Astrocyte of the spinal cord (primary cell): ENCODE measurements at regions not wholly inside any gene's neighbourhood (a gene's known extent, or its start where the extent isn't known, plus 50 kb on each side); places are given as distances from the start of the nearest gene placed in this dataset.

Experiments used
- DNase-seq: peaks from one replicate; pipeline ENCODE4 v3.0.0; 2011; ENCODE audit warnings: low read depth, low spot score
- H3K4me3 ChIP-seq: 2 replicates; pipeline ENCODE4 v1.5.1; 2011; ENCODE audit warnings: low read depth, mild to moderate bottlenecking, low read length, moderate library complexity
- CTCF ChIP-seq: IDR thresholded peaks from 2 replicates; pipeline ENCODE4 v1.5.1; 2012; ENCODE audit warnings: low read depth, mild to moderate bottlenecking, low read length, inconsistent platforms
- in situ Hi-C: cut with HindIII; loops from 2 replicates; pipeline ENCODE4 v1.10.0; 2017; ENCODE audit warnings: low sequenced_read_pairs

DNA sequence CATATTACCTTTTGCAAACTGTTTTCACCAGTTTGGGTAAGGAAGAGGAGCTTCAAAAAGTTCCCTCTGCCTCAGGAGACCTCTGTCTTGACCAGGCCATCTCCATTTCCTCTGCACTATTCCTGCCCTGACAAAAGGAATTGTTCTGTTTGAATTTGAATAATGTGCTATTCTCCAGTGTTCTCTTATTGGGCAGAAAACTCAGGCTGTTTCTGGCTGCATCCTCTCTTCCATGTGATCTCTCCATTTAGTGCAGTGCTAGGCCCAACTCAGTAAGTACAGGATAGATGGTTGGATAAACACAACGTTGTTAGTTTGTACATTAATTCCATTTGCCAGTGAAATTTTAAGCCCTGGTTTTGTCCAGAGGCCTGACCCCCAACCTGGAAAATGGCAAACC is 102.2 kb upstream of the CELF4 start:
- in situ Hi-C loops = no loop called here
- no peak overlapping the region for H3K4me3 ChIP-seq
- no peak for TF ChIP-seq CTCF
- no peak for DNase-seq

- in situ Hi-C loops = no loop called here
- H3K4me3 ChIP-seq = no peak overlapping the region
- no peak for TF ChIP-seq CTCF
- no peak for DNase-seq
Observed at GRCh38 chr18:37666991-37667390, 101.4 kb upstream of the CELF4 start.

GRCh38 chr18:37666451-37666850 is 100.9 kb upstream of the CELF4 start:
- no peak overlapping the region for H3K4me3 ChIP-seq
- in situ Hi-C loops = no loop called here

GRCh38 chr18:37665346-37665745 is 99.7 kb upstream of the CELF4 start:
- in situ Hi-C loops = no loop called here
- no peak for DNase-seq
- TF ChIP-seq CTCF = no peak
- H3K4me3 ChIP-seq = no peak overlapping the region

More at GRCh38 chr18:37666451-37666850, 100.9 kb upstream of the CELF4 start:
- TF ChIP-seq CTCF = no peak
- DNase-seq = no peak

DNA sequence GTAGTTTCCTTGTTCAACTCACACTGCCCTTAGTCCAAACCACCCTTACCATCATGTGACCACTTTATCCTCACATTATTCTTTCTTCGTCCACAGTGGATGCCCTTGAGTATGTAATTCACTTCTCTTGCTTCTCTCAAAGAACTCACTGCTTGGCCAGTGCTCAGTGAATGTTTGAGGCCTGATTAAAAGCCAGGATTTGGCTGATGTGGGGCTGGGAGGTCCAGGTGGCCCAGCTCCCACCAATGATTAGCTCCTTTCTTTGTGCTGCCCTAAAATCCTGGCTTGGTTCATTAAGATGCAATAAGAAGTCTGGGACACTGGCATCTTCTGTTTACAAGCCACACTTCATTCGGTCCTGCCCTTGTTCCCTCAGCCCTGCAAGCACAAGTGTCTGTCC is 97.8 kb upstream of the CELF4 start:
- H3K4me3 ChIP-seq = no peak overlapping the region
- no peak for TF ChIP-seq CTCF
- no peak for DNase-seq
- in situ Hi-C loops = no loop called here

- H3K4me3 ChIP-seq = no peak overlapping the region
- no peak for DNase-seq
- TF ChIP-seq CTCF = no peak
- in situ Hi-C loops = no loop called here
Observed at GRCh38 chr18:37662546-37663339, 97.1 kb upstream of the CELF4 start.
